ENCODE measurements at regions not wholly inside any gene's neighbourhood (a gene's known extent, or its start where the extent isn't known, plus 50 kb on each side); places are given as distances from the start of the nearest gene placed in this dataset.
A peak's percentile ranks its signal among the peaks of the same experiment; 100 is the strongest.

DNA sequence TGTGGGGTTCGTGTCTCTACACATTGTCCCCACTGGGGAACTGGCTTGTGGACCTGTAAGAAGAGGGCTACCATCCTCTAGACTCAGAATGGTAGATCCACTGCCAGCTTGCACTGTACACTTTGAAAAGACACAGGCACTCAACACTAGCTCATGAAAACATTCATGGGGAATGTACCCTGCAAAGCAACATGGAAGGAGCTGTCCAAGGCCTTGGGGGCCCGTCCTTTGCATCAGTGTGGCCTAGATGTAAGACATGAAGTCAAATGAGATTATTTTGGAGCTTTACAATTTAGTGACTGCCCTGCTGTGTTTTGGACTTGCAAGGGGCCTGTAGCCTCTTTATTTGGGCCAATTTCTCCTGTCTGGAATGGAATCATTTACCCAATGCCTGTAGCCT, 399.0 kb upstream of the PCDH15 start:
- H3K9me3 Mint-ChIP-seq = peaks cover 8% of the 10 kb centered on the region
- TF ChIP-seq, protein P1, sequence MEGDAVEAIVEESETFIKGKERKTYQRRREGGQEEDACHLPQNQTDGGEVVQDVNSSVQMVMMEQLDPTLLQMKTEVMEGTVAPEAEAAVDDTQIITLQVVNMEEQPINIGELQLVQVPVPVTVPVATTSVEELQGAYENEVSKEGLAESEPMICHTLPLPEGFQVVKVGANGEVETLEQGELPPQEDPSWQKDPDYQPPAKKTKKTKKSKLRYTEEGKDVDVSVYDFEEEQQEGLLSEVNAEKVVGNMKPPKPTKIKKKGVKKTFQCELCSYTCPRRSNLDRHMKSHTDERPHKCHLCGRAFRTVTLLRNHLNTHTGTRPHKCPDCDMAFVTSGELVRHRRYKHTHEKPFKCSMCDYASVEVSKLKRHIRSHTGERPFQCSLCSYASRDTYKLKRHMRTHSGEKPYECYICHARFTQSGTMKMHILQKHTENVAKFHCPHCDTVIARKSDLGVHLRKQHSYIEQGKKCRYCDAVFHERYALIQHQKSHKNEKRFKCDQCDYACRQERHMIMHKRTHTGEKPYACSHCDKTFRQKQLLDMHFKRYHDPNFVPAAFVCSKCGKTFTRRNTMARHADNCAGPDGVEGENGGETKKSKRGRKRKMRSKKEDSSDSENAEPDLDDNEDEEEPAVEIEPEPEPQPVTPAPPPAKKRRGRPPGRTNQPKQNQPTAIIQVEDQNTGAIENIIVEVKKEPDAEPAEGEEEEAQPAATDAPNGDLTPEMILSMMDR (IDR thresholded peaks at IDR 0.05) = no peak
- no peak overlapping the region for H3K4me3 ChIP-seq (ENCODE audit: low read length)
- no peaks in the 10 kb centered on the region for H3K4me1 ChIP-seq (ENCODE audit: insufficient read depth, low read length)
- no peak for DNase-seq
- H3K36me3 ChIP-seq (ENCODE audit: insufficient read depth, low read length) = no peaks in the 10 kb centered on the region
- POLR2A ChIA-PET = no interaction called here
- no peak for ATAC-seq (ENCODE audit: poor library complexity)
- H3K27ac Mint-ChIP-seq = no peak overlapping the region
- peaks cover 0 to 8% of the 10 kb centered on the region in 2 experiments for H3K9me3 ChIP-seq (ENCODE audit: control insufficient read depth in 1 of 2, insufficient read depth in 1 of 2, low read length in 2 of 2)
- no peaks in the 10 kb centered on the region for H3K4me1 Mint-ChIP-seq (ENCODE audit: low read depth)
- H3K27me3 ChIP-seq (ENCODE audit: control insufficient read depth in 1 of 2, insufficient read depth in 2 of 2, low read length in 2 of 2) = no peaks in the 10 kb centered on the region
- no peaks in the 10 kb centered on the region for H3K36me3 Mint-ChIP-seq (ENCODE audit: low read depth)
- CTCF ChIA-PET = no interaction called here
- H3K4me3 Mint-ChIP-seq = no peak overlapping the region
- H3K27ac ChIP-seq (ENCODE audit: low read depth in 1 of 2, low read length in 2 of 2) = no peak overlapping the region
- intact Hi-C loops (cut with DNase I, micrococcal nuclease) = no loop called here
- H3K27me3 Mint-ChIP-seq = no peaks in the 10 kb centered on the region

DNA sequence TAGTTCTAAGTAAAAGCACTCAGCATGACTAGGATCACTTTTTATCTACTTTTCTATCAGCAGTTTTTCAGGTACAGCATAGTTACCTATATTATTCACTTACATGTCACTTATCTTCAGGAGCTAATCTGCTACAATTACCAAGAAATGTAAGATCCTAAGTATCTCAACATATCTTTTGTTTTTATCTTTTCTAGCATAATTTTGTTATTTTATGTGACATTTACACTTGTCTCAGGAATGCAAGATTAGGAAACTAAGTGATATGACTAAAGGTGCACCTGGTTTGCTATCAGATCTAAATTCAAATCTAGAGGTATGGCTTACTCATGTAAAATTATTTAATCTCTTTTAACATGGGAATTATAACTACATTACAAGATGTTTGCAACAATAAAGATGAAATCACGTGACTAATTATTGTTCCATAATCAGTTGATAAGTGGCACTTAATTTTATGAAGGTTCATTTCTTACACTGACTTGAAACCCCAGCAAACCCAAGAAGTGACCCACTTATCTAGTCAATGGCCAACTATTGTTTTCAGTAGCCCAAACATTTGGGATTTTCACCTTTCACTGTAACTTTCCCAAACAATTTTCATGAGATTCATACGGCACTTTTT, 390.3 kb upstream of the PCDH15 start:
- Mint-ChIP-seq H3K9me3 (peaks cover 8% of the 10 kb centered on the region), H3K27me3 (no peaks in the 10 kb centered on the region), H3K4me1 (ENCODE audit: low read depth) (no peaks in the 10 kb centered on the region), H3K36me3 (ENCODE audit: low read depth) (no peaks in the 10 kb centered on the region), H3K27ac (no peak overlapping the region), H3K4me3 (no peak overlapping the region)
- no peaks in the 10 kb centered on the region for H3K4me1 ChIP-seq (ENCODE audit: insufficient read depth, low read length)
- TF ChIP-seq, protein P1 (IDR thresholded peaks at IDR 0.05) = no peak
- ChIA-PET CTCF (no interaction called here), POLR2A (no interaction called here)
- ATAC-seq (ENCODE audit: poor library complexity) (no peak), DNase-seq (no peak)
- H3K36me3 ChIP-seq (ENCODE audit: insufficient read depth, low read length) = no peaks in the 10 kb centered on the region
- H3K27me3 ChIP-seq (ENCODE audit: control insufficient read depth in 1 of 2, insufficient read depth in 2 of 2, low read length in 2 of 2) = no peaks in the 10 kb centered on the region
- intact Hi-C loops (cut with DNase I, micrococcal nuclease) = no loop called here
- no peak overlapping the region for H3K27ac ChIP-seq (ENCODE audit: low read depth in 1 of 2, low read length in 2 of 2)
- H3K9me3 ChIP-seq (ENCODE audit: control insufficient read depth in 1 of 2, insufficient read depth in 1 of 2, low read length in 2 of 2) = no peaks in the 10 kb centered on the region
- no peak overlapping the region for H3K4me3 ChIP-seq (ENCODE audit: low read length)

DNA sequence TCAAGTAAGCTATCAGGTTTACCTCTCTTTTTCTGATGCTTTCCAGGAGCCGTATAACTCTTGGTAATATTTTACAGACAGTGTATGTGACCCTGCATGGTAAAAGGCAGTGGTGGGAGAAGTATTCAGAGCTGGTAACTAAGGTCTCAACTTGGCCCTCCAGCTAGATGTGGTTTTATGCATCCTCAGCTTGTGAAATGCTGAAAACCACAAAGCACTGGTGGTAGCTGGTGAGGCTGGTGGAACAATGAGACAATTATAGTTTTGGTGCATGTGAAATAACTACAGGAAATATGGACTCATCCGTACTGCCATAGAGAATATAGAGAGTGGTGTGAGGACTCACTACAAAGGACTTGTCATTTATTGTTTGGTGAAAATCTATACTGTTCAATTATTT, 383.0 kb upstream of the PCDH15 start:
- Histone ChIP-seq H3K27me3 (ENCODE audit: control insufficient read depth in 1 of 2, insufficient read depth in 2 of 2, low read length in 2 of 2) (no peaks in the 10 kb centered on the region), H3K9me3 (ENCODE audit: control insufficient read depth in 1 of 2, insufficient read depth in 1 of 2, low read length in 2 of 2) (no peaks in the 10 kb centered on the region), H3K4me3 (ENCODE audit: low read length) (no peak overlapping the region), H3K36me3 (ENCODE audit: insufficient read depth, low read length) (no peaks in the 10 kb centered on the region), H3K27ac (ENCODE audit: low read depth in 1 of 2, low read length in 2 of 2) (no peak overlapping the region), H3K4me1 (ENCODE audit: insufficient read depth, low read length) (no peaks in the 10 kb centered on the region)
- no peak overlapping the region for H3K4me3 Mint-ChIP-seq
- DNase-seq = peak in 1 of 14 experiments; percentile 1
- CTCF ChIA-PET = no interaction called here
- H3K9me3 Mint-ChIP-seq = peaks cover 8% of the 10 kb centered on the region
- H3K27ac Mint-ChIP-seq = no peak overlapping the region
- POLR2A ChIA-PET = no interaction called here
- no peaks in the 10 kb centered on the region for H3K36me3 Mint-ChIP-seq (ENCODE audit: low read depth)
- intact Hi-C loops (cut with DNase I, micrococcal nuclease) = no loop called here
- no peaks in the 10 kb centered on the region for H3K4me1 Mint-ChIP-seq (ENCODE audit: low read depth)
- ATAC-seq (ENCODE audit: poor library complexity) = no peak
- TF ChIP-seq, protein P1 (IDR thresholded peaks at IDR 0.05) = no peak
- H3K27me3 Mint-ChIP-seq = no peaks in the 10 kb centered on the region
